ENCODE measurements at regions not wholly inside any gene's neighbourhood (a gene's known extent, or its start where the extent isn't known, plus 50 kb on each side); places are given as distances from the start of the nearest gene placed in this dataset.

- no peaks in the 10 kb centered on the region for H3K4me1 ChIP-seq (ENCODE audit: control insufficient read depth in 1 of 2, insufficient read depth in 2 of 2, low read length in 2 of 2)
- no peaks in the 10 kb centered on the region for H3K36me3 ChIP-seq (ENCODE audit: control insufficient read depth in 1 of 2, insufficient read depth in 2 of 2, low read length in 2 of 2)
- H3K4me3 ChIP-seq (ENCODE audit: low read depth in 1 of 2, low read length in 2 of 2) = no peak overlapping the region
- no peaks in the 10 kb centered on the region for H3K9me3 ChIP-seq (ENCODE audit: control insufficient read depth in 1 of 2, low read length in 2 of 2)
- no peaks in the 10 kb centered on the region for H3K27me3 ChIP-seq (ENCODE audit: low read depth, low read length)
- H3K27ac ChIP-seq (ENCODE audit: low read length) = no peak overlapping the region
Observed at GRCh38 chr15:94535298-94536048, 304.1 kb downstream of the MCTP2 start.

DNA sequence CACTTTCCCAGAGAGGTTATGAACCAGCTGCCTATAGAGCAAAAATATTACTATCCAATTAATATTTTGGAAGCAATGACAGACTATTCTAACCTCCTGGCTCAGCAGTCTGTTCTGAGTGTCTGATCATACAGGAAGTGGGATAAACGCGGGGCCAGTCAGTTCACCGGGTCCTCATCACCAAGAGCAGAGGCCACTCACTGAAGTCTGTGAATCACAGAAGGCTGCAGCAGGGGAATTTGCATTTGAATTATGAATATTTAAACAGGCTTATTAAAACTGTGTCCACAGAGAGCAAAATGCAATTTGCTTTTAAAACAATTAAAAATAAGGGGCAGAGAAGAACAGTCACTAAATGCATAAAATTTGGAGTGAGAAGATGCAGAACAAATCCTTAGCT, 305.2 kb downstream of the MCTP2 start:
- Histone ChIP-seq H3K36me3 (ENCODE audit: control insufficient read depth in 1 of 2, insufficient read depth in 2 of 2, low read length in 2 of 2) (no peaks in the 10 kb centered on the region), H3K9me3 (ENCODE audit: control insufficient read depth in 1 of 2, low read length in 2 of 2) (no peaks in the 10 kb centered on the region), H3K27me3 (ENCODE audit: low read depth, low read length) (no peaks in the 10 kb centered on the region), H3K27ac (ENCODE audit: low read length) (no peak overlapping the region), H3K4me3 (ENCODE audit: low read depth in 1 of 2, low read length in 2 of 2) (no peak overlapping the region), H3K4me1 (ENCODE audit: control insufficient read depth in 1 of 2, insufficient read depth in 2 of 2, low read length in 2 of 2) (no peaks in the 10 kb centered on the region)

DNA sequence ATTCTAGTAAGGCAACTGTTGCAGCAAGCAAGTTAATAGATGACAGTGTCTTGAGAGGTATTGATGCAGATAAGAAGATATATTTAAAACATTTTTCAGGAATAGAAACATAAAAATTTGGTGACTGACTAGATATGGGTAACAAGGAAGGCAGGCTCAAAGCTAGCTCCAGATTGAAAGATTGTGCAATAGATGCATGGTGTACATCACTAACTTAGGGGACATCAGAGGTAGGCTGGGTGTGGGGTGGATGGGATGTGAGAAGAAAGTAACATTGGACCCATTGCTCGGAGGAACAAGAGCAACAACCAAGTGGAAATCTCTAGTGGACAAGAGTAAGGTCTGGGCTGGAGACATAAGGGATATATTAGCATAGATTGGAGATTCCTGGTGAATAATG, 306.9 kb downstream of the MCTP2 start:
- no peaks in the 10 kb centered on the region for H3K9me3 ChIP-seq (ENCODE audit: control insufficient read depth in 1 of 2, low read length in 2 of 2)
- H3K27ac ChIP-seq (ENCODE audit: low read length) = no peak overlapping the region
- no peaks in the 10 kb centered on the region for H3K4me1 ChIP-seq (ENCODE audit: control insufficient read depth in 1 of 2, insufficient read depth in 2 of 2, low read length in 2 of 2)
- H3K27me3 ChIP-seq (ENCODE audit: low read depth, low read length) = no peaks in the 10 kb centered on the region
- no peak overlapping the region for H3K4me3 ChIP-seq (ENCODE audit: low read depth in 1 of 2, low read length in 2 of 2)
- no peaks in the 10 kb centered on the region for H3K36me3 ChIP-seq (ENCODE audit: control insufficient read depth in 1 of 2, insufficient read depth in 2 of 2, low read length in 2 of 2)

- no peaks in the 10 kb centered on the region for H3K9me3 ChIP-seq (ENCODE audit: control insufficient read depth in 1 of 2, low read length in 2 of 2)
- no peak overlapping the region for H3K4me3 ChIP-seq (ENCODE audit: low read depth in 1 of 2, low read length in 2 of 2)
- H3K4me1 ChIP-seq (ENCODE audit: control insufficient read depth in 1 of 2, insufficient read depth in 2 of 2, low read length in 2 of 2) = no peaks in the 10 kb centered on the region
- no peak overlapping the region for H3K27ac ChIP-seq (ENCODE audit: low read length)
- H3K27me3 ChIP-seq (ENCODE audit: low read depth, low read length) = no peaks in the 10 kb centered on the region
- no peaks in the 10 kb centered on the region for H3K36me3 ChIP-seq (ENCODE audit: control insufficient read depth in 1 of 2, insufficient read depth in 2 of 2, low read length in 2 of 2)
Observed at GRCh38 chr15:94542391-94542790, 311.0 kb downstream of the MCTP2 start.

DNA sequence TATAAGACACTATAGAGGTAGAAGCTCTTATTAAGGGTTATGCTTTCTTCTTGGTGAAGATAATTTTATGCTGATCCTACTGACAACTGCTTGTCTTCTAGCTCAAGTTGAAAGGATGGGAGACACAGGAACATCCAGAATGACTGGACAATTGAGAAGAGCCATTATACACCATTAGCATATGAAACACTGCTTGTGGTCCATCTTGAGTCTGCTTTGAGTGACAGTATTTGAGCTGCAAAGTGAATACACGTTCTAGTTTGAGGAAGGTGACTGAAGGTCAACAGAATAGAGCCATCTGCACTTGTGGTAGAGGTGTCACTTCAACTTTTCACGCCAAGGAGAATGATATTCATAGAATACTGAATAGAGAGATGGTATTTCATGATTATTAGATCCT, 315.4 kb downstream of the MCTP2 start:
- Histone ChIP-seq H3K4me3 (ENCODE audit: low read depth in 1 of 2, low read length in 2 of 2) (no peak overlapping the region), H3K36me3 (ENCODE audit: control insufficient read depth in 1 of 2, insufficient read depth in 2 of 2, low read length in 2 of 2) (no peaks in the 10 kb centered on the region), H3K27ac (ENCODE audit: low read length) (no peak overlapping the region), H3K9me3 (ENCODE audit: control insufficient read depth in 1 of 2, low read length in 2 of 2) (no peaks in the 10 kb centered on the region), H3K27me3 (ENCODE audit: low read depth, low read length) (no peaks in the 10 kb centered on the region), H3K4me1 (ENCODE audit: control insufficient read depth in 1 of 2, insufficient read depth in 2 of 2, low read length in 2 of 2) (no peaks in the 10 kb centered on the region)

DNA sequence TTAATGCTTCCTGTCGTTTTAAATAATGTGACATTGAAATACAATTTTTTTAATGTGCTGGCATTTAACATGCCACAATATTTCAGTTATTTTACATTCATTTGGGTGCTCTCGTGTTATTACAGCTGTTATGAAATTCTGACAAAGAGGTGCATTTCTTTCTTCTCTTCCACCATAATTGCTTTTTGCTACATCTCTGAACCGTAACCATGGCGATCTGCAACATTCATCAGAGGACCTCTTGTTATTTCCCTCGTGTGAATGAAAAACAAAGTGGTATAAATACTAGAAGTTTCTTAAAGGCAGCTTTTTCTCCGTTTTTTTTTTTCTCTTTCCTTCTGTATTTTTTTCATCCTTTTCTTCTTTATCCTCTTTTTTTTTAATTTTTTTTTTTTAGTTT, 316.4 kb downstream of the MCTP2 start:
- Histone ChIP-seq H3K4me3 (ENCODE audit: low read depth in 1 of 2, low read length in 2 of 2) (no peak overlapping the region), H3K27me3 (ENCODE audit: low read depth, low read length) (no peaks in the 10 kb centered on the region), H3K9me3 (ENCODE audit: control insufficient read depth in 1 of 2, low read length in 2 of 2) (no peaks in the 10 kb centered on the region), H3K27ac (ENCODE audit: low read length) (no peak overlapping the region), H3K36me3 (ENCODE audit: control insufficient read depth in 1 of 2, insufficient read depth in 2 of 2, low read length in 2 of 2) (no peaks in the 10 kb centered on the region), H3K4me1 (ENCODE audit: control insufficient read depth in 1 of 2, insufficient read depth in 2 of 2, low read length in 2 of 2) (no peaks in the 10 kb centered on the region)

GRCh38 chr15:94555841-94556519, 324.6 kb downstream of the MCTP2 start:
- Histone ChIP-seq H3K27me3 (ENCODE audit: low read depth, low read length) (no peaks in the 10 kb centered on the region), H3K36me3 (ENCODE audit: control insufficient read depth in 1 of 2, insufficient read depth in 2 of 2, low read length in 2 of 2) (no peaks in the 10 kb centered on the region), H3K9me3 (ENCODE audit: control insufficient read depth in 1 of 2, low read length in 2 of 2) (no peaks in the 10 kb centered on the region), H3K27ac (ENCODE audit: low read length) (no peak overlapping the region), H3K4me1 (ENCODE audit: control insufficient read depth in 1 of 2, insufficient read depth in 2 of 2, low read length in 2 of 2) (no peaks in the 10 kb centered on the region), H3K4me3 (ENCODE audit: low read depth in 1 of 2, low read length in 2 of 2) (no peak overlapping the region)

DNA sequence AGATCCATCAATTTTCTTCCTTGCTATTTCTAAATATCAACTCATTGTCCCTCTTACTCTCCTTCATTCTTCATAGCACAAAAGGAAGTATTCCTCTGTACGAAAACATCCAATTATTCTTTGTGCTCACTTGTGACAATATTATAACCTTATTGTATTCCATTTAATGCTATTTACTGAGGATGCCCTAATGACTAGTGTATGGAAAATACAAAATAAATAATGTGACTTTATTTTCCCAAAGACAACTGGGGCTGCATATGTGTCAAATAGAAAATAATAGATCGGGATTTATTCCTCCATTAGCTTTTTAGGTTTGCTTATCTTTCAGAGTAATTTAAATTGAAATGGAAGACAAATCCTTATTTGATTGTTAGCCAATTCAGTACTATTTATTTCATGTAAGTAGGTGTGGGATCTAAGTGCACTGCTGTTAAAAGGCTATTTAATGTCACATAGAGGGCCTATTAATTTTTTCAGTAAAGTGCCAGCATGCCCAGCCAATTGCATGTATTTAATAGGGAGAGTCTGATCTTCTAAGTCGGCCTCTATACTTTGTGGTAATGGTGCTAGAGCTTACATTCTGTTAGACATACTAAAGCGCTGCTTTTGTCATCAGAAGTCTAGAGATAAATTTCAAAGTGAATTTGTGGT, 329.8 kb downstream of the MCTP2 start:
- H3K4me1 ChIP-seq (ENCODE audit: control insufficient read depth in 1 of 2, insufficient read depth in 2 of 2, low read length in 2 of 2) = no peaks in the 10 kb centered on the region
- no peak overlapping the region for H3K27ac ChIP-seq (ENCODE audit: low read length)
- H3K27me3 ChIP-seq (ENCODE audit: low read depth, low read length) = no peaks in the 10 kb centered on the region
- H3K36me3 ChIP-seq (ENCODE audit: control insufficient read depth in 1 of 2, insufficient read depth in 2 of 2, low read length in 2 of 2) = no peaks in the 10 kb centered on the region
- H3K9me3 ChIP-seq (ENCODE audit: control insufficient read depth in 1 of 2, low read length in 2 of 2) = peaks cover 0 to 4% of the 10 kb centered on the region in 2 donors
- no peak overlapping the region for H3K4me3 ChIP-seq (ENCODE audit: low read depth in 1 of 2, low read length in 2 of 2)

GRCh38 chr15:94563456-94563855, 332.1 kb downstream of the MCTP2 start:
- Histone ChIP-seq H3K4me1 (ENCODE audit: control insufficient read depth in 1 of 2, insufficient read depth in 2 of 2, low read length in 2 of 2) (no peaks in the 10 kb centered on the region), H3K27ac (ENCODE audit: low read length) (no peak overlapping the region), H3K9me3 (ENCODE audit: control insufficient read depth in 1 of 2, low read length in 2 of 2) (peaks cover 0 to 4% of the 10 kb centered on the region in 2 donors), H3K36me3 (ENCODE audit: control insufficient read depth in 1 of 2, insufficient read depth in 2 of 2, low read length in 2 of 2) (no peaks in the 10 kb centered on the region), H3K27me3 (ENCODE audit: low read depth, low read length) (no peaks in the 10 kb centered on the region), H3K4me3 (ENCODE audit: low read depth in 1 of 2, low read length in 2 of 2) (no peak overlapping the region)

GRCh38 chr15:94576889-94577533, 345.6 kb downstream of the MCTP2 start:
- no peak overlapping the region for H3K4me3 ChIP-seq (ENCODE audit: low read depth in 1 of 2, low read length in 2 of 2)
- H3K27ac ChIP-seq (ENCODE audit: low read length) = no peak overlapping the region
- H3K36me3 ChIP-seq (ENCODE audit: control insufficient read depth in 1 of 2, insufficient read depth in 2 of 2, low read length in 2 of 2) = no peaks in the 10 kb centered on the region
- H3K9me3 ChIP-seq (ENCODE audit: control insufficient read depth in 1 of 2, low read length in 2 of 2) = no peaks in the 10 kb centered on the region
- no peaks in the 10 kb centered on the region for H3K4me1 ChIP-seq (ENCODE audit: control insufficient read depth in 1 of 2, insufficient read depth in 2 of 2, low read length in 2 of 2)
- no peaks in the 10 kb centered on the region for H3K27me3 ChIP-seq (ENCODE audit: low read depth, low read length)

- H3K27ac ChIP-seq (ENCODE audit: low read length) = no peak overlapping the region
- H3K36me3 ChIP-seq (ENCODE audit: control insufficient read depth in 1 of 2, insufficient read depth in 2 of 2, low read length in 2 of 2) = no peaks in the 10 kb centered on the region
- H3K9me3 ChIP-seq (ENCODE audit: control insufficient read depth in 1 of 2, low read length in 2 of 2) = no peaks in the 10 kb centered on the region
- H3K4me1 ChIP-seq (ENCODE audit: control insufficient read depth in 1 of 2, insufficient read depth in 2 of 2, low read length in 2 of 2) = no peaks in the 10 kb centered on the region
- H3K27me3 ChIP-seq (ENCODE audit: low read depth, low read length) = no peaks in the 10 kb centered on the region
- no peak overlapping the region for H3K4me3 ChIP-seq (ENCODE audit: low read depth in 1 of 2, low read length in 2 of 2)
Observed at GRCh38 chr15:94579286-94579685, 347.9 kb downstream of the MCTP2 start.
